ENCODE measurements at regions not wholly inside any gene's neighbourhood (a gene's known extent, or its start where the extent isn't known, plus 50 kb on each side); places are given as distances from the start of the nearest gene placed in this dataset.
A peak's percentile ranks its signal among the peaks of the same experiment; 100 is the strongest.

- in situ Hi-C loops (cut with MboI; ENCODE audit: low sequenced_read_pairs) (no loop called here), dilution Hi-C loops (cut with HindIII; ENCODE audit: low sequenced_read_pairs, unreplicated experiment) (no loop called here), intact Hi-C loops (cut with micrococcal nuclease) (no loop called here)
- H4K5ac ChIP-seq (ENCODE audit: low read depth, low read length): no peak overlapping the region
- no peak overlapping the region for H2BK5ac ChIP-seq (ENCODE audit: low read depth, low read length, poor library complexity, severe bottlenecking)
- CTCF ChIA-PET: no interaction called here
- H2BK20ac ChIP-seq (ENCODE audit: low read depth, low read length): no peak overlapping the region
- H3K23ac ChIP-seq (ENCODE audit: low read depth, low read length): 0 out of 2 replicates have a peak overlapping the region, but pooled peaks have one; percentile 43
- no peaks in the 10 kb centered on the region for H3K79me1 ChIP-seq (ENCODE audit: low read depth in 1 of 2, low read length in 2 of 2)
- no peaks in the 10 kb centered on the region for H4K20me1 ChIP-seq (ENCODE audit: insufficient read depth, low read length)
- no peak overlapping the region for H3K4me3 ChIP-seq (ENCODE audit: insufficient read depth, low read depth, low read length)
- H3K9me3 ChIP-seq (ENCODE audit: control insufficient read depth, insufficient read depth, low read length): no peaks in the 10 kb centered on the region
- no peak overlapping the region for H2AK9ac ChIP-seq (replicated peaks; ENCODE audit: low read depth, low read length, poor library complexity)
- no peak overlapping the region for H3K9ac ChIP-seq (ENCODE audit: low read depth, low read length)
- H2BK120ac ChIP-seq (ENCODE audit: low read depth, low read length): no peak overlapping the region
- H4K8ac ChIP-seq (ENCODE audit: low read depth in 2 of 2, low read length in 2 of 2): no peak overlapping the region
- H3K27me3 ChIP-seq (ENCODE audit: control insufficient read depth, insufficient read depth, low read length): no peaks in the 10 kb centered on the region
- H3K4me2 ChIP-seq (ENCODE audit: low read depth, low read length): no peak overlapping the region
- H3K4ac ChIP-seq (ENCODE audit: low read depth, low read length): no peak overlapping the region
- BruUV-seq (replicated peaks): no TSS peak
- no peak overlapping the region for H3K56ac ChIP-seq (ENCODE audit: extremely low read depth, insufficient read depth, low read length)
- no peak overlapping the region for H2AK5ac ChIP-seq (ENCODE audit: low read depth, low read length)
- H3K4me1 ChIP-seq (ENCODE audit: control insufficient read depth, insufficient read depth, low read length): no peaks in the 10 kb centered on the region
- TF ChIP-seq RAD21 (IDR thresholded peaks at IDR 0.05; ENCODE audit: low read length) (no peak), MAZ (IDR thresholded peaks at IDR 0.05; ENCODE audit: borderline replicate concordance, low read depth, low read length) (no peak), ELK1 (IDR thresholded peaks at IDR 0.05; ENCODE audit: borderline replicate concordance, low read depth, low read length) (no peak), MAFK (IDR thresholded peaks at IDR 0.05; ENCODE audit: low read depth, low read length) (no peak), POLR2A (IDR thresholded peaks at IDR 0.05; ENCODE audit: low read depth, low read length) (no peak), USF2 (IDR thresholded peaks at IDR 0.05; ENCODE audit: low read depth, low read length) (no peak)
- POLR2A ChIA-PET (ENCODE audit: unreplicated experiment): no interaction called here
- H2AFZ ChIP-seq (replicated peaks; ENCODE audit: low read length, poor library complexity): peak overlapping the region; percentile 24
- H4K91ac ChIP-seq (ENCODE audit: insufficient read depth, low read depth, low read length): no peak overlapping the region
- ATAC-seq (ENCODE audit: low read depth): no peak
- no peak for DNase-seq
- no peak overlapping the region; the same call in 2 of the 3 replicates for H2BK15ac ChIP-seq (ENCODE audit: low read depth, low read length)
- H3K14ac ChIP-seq (replicated peaks; ENCODE audit: low read depth, low read length): no peak overlapping the region
- H3K9me1 ChIP-seq (ENCODE audit: insufficient read depth, low read length): no peaks in the 10 kb centered on the region; the same call in 1 of the 2 replicates
- 86% methylated on average over 1 of the region's 4 CpGs; no CpG with 5 or more reads in 1 of the 2 experiments for WGBS, 2 experiments (ENCODE audit: extremely low coverage in 2 of 2, insufficient read length in 1 of 2)
- no peak overlapping the region for H3K18ac ChIP-seq (ENCODE audit: low read depth, low read length)
- no peak overlapping the region for H3K27ac ChIP-seq (ENCODE audit: insufficient read depth, low read length)
- H3K36me3 ChIP-seq (ENCODE audit: control insufficient read depth, insufficient read depth, low read length): no peaks in the 10 kb centered on the region
These were observed 684.5 kb downstream of the TNS3 start for GRCh38 chr7:46897381-46897780.

All from IMR-90 (cell line).